H7 (cell line): ENCODE measurements at regions not wholly inside any gene's neighbourhood (a gene's known extent, or its start where the extent isn't known, plus 50 kb on each side); places are given as distances from the start of the nearest gene placed in this dataset.

Experiments used
- DNase-seq: peaks from one replicate; pipeline ENCODE4 v3.0.0; 2012
- H3K27me3 ChIP-seq: 2 replicates; pipeline ENCODE4 v1.6.0; 2011; ENCODE audit warnings: mild to moderate bottlenecking, low read length; ENCODE audit not compliant: control insufficient read depth, insufficient read depth
- H3K36me3 ChIP-seq: replicated peaks from 2 replicates; pipeline ENCODE4 v1.5.1; 2011; ENCODE audit warnings: low read length; ENCODE audit not compliant: control insufficient read depth, insufficient read depth
- H3K4me3 ChIP-seq: 2 replicates; pipeline ENCODE4 v1.5.1; 2011; ENCODE audit warnings: low read depth, mild to moderate bottlenecking, control low read depth, low read length, moderate library complexity; ENCODE audit not compliant: insufficient read depth

- H3K36me3 ChIP-seq, result no peaks in the 10 kb centered on the region
- no peaks in the 10 kb centered on the region for H3K27me3 ChIP-seq
- no peak overlapping the region for H3K4me3 ChIP-seq
- DNase-seq, result no peak
Measured at GRCh38 chr1:199102239-199102638, 463.4 kb downstream of the PTPRC start.

DNA sequence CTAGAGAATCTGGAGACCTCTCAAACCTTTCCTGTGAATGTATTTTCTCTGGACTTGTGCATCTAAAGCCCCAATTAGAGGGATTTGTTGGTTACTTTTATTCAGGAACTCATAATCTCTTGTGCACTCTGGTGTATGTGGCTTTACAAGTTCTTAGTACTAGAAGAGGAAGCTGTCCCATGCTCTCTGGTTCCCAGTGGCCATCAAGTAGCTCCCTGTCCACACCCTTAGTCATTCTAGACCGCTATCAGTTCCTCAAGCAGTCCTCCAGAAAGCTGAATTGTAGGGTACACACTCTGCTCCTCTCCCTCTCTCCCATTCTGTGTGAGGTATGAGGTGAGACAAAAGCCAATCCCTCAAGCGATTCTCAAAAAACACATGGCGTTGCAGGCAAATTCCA, 470.3 kb downstream of the PTPRC start:
- Histone ChIP-seq H3K4me3 (no peak overlapping the region), H3K36me3 (no peaks in the 10 kb centered on the region), H3K27me3 (no peaks in the 10 kb centered on the region)
- DNase-seq, result no peak

DNA sequence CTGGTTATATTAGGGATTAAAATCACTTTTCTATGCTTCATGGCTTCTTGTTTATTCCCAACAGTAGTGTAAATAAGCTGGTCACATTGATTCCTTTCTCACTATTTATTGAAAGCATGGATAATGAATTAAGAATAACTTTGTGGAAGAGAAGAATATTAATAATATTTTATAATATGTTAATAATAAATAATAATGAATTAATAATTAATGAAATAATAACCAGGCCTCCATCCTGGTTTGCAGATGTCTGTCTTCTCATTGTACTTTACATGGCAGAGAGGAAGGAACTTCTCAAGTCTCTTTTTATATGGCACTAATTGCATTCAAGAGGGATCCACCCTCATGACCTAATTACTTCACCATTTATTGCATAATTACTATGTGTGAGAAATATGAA, 473.5 kb downstream of the PTPRC start:
- Histone ChIP-seq H3K4me3 (no peak overlapping the region), H3K36me3 (no peaks in the 10 kb centered on the region)
- DNase-seq, result no peak

DNA sequence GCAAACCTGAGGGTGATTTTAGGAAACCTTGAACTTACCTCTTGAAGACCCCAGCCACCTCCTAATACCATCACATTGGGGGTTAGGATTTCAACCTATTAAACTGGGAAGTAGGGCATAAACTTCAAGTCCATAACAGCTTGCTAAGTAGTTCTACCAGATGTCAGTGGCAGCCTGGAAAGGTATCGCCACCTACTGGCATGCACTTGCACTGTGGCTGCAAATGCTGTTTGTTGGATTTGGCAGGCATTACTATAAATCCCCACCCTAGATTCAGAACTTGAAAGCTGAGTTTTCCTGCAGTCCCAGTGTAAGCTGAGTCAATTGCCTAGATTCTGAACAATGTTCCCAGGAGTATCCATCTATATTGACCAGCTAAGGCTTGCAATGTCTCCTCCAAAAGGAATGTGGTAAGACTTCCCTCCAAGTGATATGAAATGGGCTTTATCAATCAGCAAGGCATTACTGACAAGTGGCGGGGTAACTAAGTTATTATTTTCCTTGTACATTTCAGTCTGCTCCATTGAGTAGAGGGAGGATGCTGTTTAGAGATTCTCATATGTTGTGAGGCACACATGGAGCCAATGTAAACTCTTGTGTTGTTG, 474.5 kb downstream of the PTPRC start:
- Histone ChIP-seq H3K27me3 (no peaks in the 10 kb centered on the region), H3K36me3 (no peaks in the 10 kb centered on the region), H3K4me3 (no peak overlapping the region)
- DNase-seq, result peak; percentile 4

More for the DNA sequence above, 473.5 kb downstream of the PTPRC start:
- H3K27me3 ChIP-seq, result no peaks in the 10 kb centered on the region

- Histone ChIP-seq H3K27me3 (no peaks in the 10 kb centered on the region), H3K36me3 (no peaks in the 10 kb centered on the region), H3K4me3 (no peak overlapping the region)
- no peak for DNase-seq
Measured at GRCh38 chr1:199116488-199116887, 477.6 kb downstream of the PTPRC start.

- H3K36me3 ChIP-seq, result no peaks in the 10 kb centered on the region
- no peaks in the 10 kb centered on the region for H3K27me3 ChIP-seq
- DNase-seq, result no peak
- H3K4me3 ChIP-seq, result no peak overlapping the region
Measured at GRCh38 chr1:199121047-199121446, 482.2 kb downstream of the PTPRC start.

GRCh38 chr1:199122085-199122484, 483.2 kb downstream of the PTPRC start:
- Histone ChIP-seq H3K4me3 (no peak overlapping the region), H3K27me3 (no peaks in the 10 kb centered on the region), H3K36me3 (no peaks in the 10 kb centered on the region)
- no peak for DNase-seq

- DNase-seq, result no peak
- H3K27me3 ChIP-seq, result no peaks in the 10 kb centered on the region
- no peaks in the 10 kb centered on the region for H3K36me3 ChIP-seq
- no peak overlapping the region for H3K4me3 ChIP-seq
Measured at GRCh38 chr1:199122532-199123311, 483.9 kb downstream of the PTPRC start.

DNA sequence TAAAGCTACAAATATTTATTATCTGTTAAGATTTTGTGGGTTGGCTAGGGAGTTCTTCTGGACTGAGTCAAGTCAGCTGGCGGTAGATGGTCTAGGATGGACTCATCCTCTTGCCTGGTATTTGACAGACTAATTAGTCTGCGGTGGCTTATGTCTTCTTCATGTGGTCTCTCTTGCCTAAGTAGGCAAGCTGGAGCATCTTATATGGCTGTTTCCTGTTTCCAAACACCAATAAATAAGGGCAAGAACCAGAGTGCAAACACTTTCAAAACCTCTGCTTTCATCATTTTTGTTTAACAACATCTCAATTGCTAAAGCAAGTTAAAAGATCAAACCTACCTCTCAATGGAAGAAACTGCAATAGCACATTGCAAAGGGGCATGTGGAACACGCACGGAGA, 484.8 kb downstream of the PTPRC start:
- DNase-seq, result no peak
- no peak overlapping the region for H3K4me3 ChIP-seq
- no peaks in the 10 kb centered on the region for H3K27me3 ChIP-seq
- no peaks in the 10 kb centered on the region for H3K36me3 ChIP-seq

GRCh38 chr1:199124351-199124750, 485.5 kb downstream of the PTPRC start:
- H3K4me3 ChIP-seq, result no peak overlapping the region
- H3K36me3 ChIP-seq, result no peaks in the 10 kb centered on the region
- no peak for DNase-seq
- H3K27me3 ChIP-seq, result no peaks in the 10 kb centered on the region

GRCh38 chr1:199129247-199129646, 490.4 kb downstream of the PTPRC start:
- H3K36me3 ChIP-seq, result no peaks in the 10 kb centered on the region
- no peak overlapping the region for H3K4me3 ChIP-seq
- no peak for DNase-seq
- H3K27me3 ChIP-seq, result no peaks in the 10 kb centered on the region

- H3K27me3 ChIP-seq, result no peaks in the 10 kb centered on the region
- no peak for DNase-seq
- H3K36me3 ChIP-seq, result no peaks in the 10 kb centered on the region
- H3K4me3 ChIP-seq, result no peak overlapping the region
Measured at GRCh38 chr1:199132006-199132405, 493.2 kb downstream of the PTPRC start.

DNA sequence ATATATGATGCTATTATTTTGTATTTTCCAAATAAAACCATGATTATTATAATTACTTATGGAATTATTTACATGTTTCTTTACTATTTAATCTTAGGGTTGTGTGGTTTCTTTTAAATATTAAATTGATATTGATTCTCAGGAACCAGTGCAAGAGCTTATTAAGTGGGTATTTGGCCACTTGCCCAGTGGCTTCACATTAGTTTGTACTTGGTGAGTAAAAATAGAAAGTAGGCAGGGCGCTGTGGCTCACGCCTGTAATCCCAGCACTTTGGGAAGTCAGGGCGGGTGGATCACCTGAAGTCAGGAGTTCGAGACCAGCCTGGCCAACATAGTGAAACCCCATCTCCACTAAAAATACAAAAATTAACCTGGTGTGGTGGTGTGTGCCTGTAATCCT, 497.1 kb downstream of the PTPRC start:
- Histone ChIP-seq H3K27me3 (no peaks in the 10 kb centered on the region), H3K36me3 (no peaks in the 10 kb centered on the region), H3K4me3 (no peak overlapping the region)
- no peak for DNase-seq

DNA sequence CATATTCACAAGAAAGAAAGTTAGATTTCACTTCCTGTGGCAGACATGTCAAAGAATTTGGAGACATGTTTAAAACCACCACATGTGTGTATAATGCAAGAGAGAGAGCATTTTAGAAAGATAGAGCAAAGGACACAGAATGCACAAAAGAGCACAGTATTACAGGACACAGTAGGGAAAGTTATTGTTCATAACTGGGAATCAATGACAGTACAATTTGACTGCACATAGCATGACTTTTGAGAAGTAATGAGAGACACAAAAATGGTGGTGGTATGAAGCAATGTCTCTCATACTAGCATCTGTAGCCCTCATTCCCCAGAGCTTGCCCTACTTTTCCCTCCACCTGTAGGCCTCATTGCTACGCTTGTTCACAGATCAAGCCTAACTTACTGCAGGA, 499.2 kb downstream of the PTPRC start:
- no peaks in the 10 kb centered on the region for H3K36me3 ChIP-seq
- H3K4me3 ChIP-seq, result no peak overlapping the region
- DNase-seq, result no peak
- H3K27me3 ChIP-seq, result no peaks in the 10 kb centered on the region

- no peak overlapping the region for H3K4me3 ChIP-seq
- no peaks in the 10 kb centered on the region for H3K36me3 ChIP-seq
- no peaks in the 10 kb centered on the region for H3K27me3 ChIP-seq
- DNase-seq, result no peak
Measured at GRCh38 chr1:199149591-199149990, 510.8 kb downstream of the PTPRC start.
